Heart left ventricle (tissue), 16 donors: ENCODE measurements at regions not wholly inside any gene's neighbourhood (a gene's known extent, or its start where the extent isn't known, plus 50 kb on each side); places are given as distances from the start of the nearest gene placed in this dataset.

Experiments
- ATAC-seq, 4 donors: fragments of 200-7000 bp; cut with Tn5 transposase; one replicate each; pipeline ENCODE4 v1.9.1; 2020 to 2022; ENCODE audit warnings: moderate library complexity in 4 of 4, mild to moderate bottlenecking in 3 of 4, moderate number of reproducible peaks in 1 of 4
- DNase-seq, 5 donors: peaks; one replicate each; pipeline ENCODE4 v3.0.0-alpha.2; 2020
- H3K27ac ChIP-seq, 12 donors: fragments of 200-600 bp; sonication (generic) in 4 of 12; one replicate each; pipeline versions ENCODE4 v1.5.0 to v1.8.0; 2016 to 2022; ENCODE audit warnings: mild to moderate bottlenecking in 2 of 12
- H3K27me3 ChIP-seq, 9 donors: fragments of 200-600 bp; sonication (generic) in 2 of 9; one replicate each; pipeline versions ENCODE4 v1.5.1 to v1.8.0; 2016 to 2022; ENCODE audit warnings: mild to moderate bottlenecking in 3 of 9
- H3K36me3 ChIP-seq, 9 donors: fragments of 200-600 bp; sonication (generic) in 2 of 9; one replicate each; pipeline versions ENCODE4 v1.5.0 to v1.8.0; 2018 to 2022; ENCODE audit warnings: mild to moderate bottlenecking in 2 of 9
- H3K4me1 ChIP-seq, 12 donors: fragments of 200-600 bp; sonication (generic) in 4 of 12; one replicate each; pipeline versions ENCODE4 v1.5.0 to v1.8.0; 2016 to 2022; ENCODE audit warnings: mild to moderate bottlenecking in 3 of 12
- H3K4me3 ChIP-seq, 12 donors: fragments of 200-600 bp; sonication (generic) in 4 of 12; one replicate each; pipeline versions ENCODE4 v1.5.0 to v1.8.0; 2017 to 2022; ENCODE audit warnings: mild to moderate bottlenecking in 9 of 12, moderate library complexity in 4 of 12
- H3K9me3 ChIP-seq, 12 donors: fragments of 200-600 bp; sonication (generic) in 4 of 12; one replicate each; pipeline versions ENCODE4 v1.5.0 to v1.8.0; 2016 to 2022; ENCODE audit warnings: mild to moderate bottlenecking in 1 of 12
- POLR2A ChIP-seq, 2 donors: fragments of 450-650 bp; IDR thresholded peaks; one replicate each; pipeline ENCODE4 v1.6.1; 2017; ENCODE audit warnings: antibody characterized with exemption in 2 of 2, mild to moderate bottlenecking in 2 of 2, moderate library complexity in 2 of 2
- WGBS, 4 donors: extraction: QIAGEN DNeasy Blood & Tissue Kit in 2 of 4; methylation state at CpG; one replicate each; pipeline versions ENCODE4 v1.1.5 to v1.1.7; 2013 to 2018; 5-methylcytosine and 5-hydroxymethylcytosine counted together
- intact Hi-C, 10 donors: fragments of 100-400 bp; cut with DNase I; formaldehyde crosslinking; loops; one replicate each; pipeline versions ENCODE4 v1.11.1 to v1.14.2; 2022
- TF ChIP-seq, protein P1 (sequence below), 12 donors: fragments of 200-600 bp; sonication (generic) in 4 of 12; IDR thresholded peaks; one replicate each; pipeline versions ENCODE4 v1.5.0 to v1.8.0; 2018 to 2022; ENCODE audit warnings: antibody characterized with exemption in 12 of 12, mild to moderate bottlenecking in 5 of 12
- donor health status: ischemic (EF 13 %, LVEDD 7.1; RV severe dilation, severe dysfunction).
- donor health status: healthy with polysubstance abuse.
- donor health status: DM: no; HTN: yes; CAD: no.
- donor health status: DM: no; HTN: no; CAD: no.
- donor health status: ischemic (EF 25% LVEDD 6.9; RV normal size, moderate dysfunction).
- donor health status: ischemic (EF 25% LVEDD 5.7; RV mildly dilated, moderate dysfunction).
- donor health status: healthy.
- donor health status: DM: yes; HTN: yes; CAD: no.
- donor health status: ischemic (EF 35%, LVEDD 5.7; RV mildly dilated, moderate dysfunction).
- donor health status: nonischemic (EF 11% LVEDD 7.7; RV severe dilation, severe dysfunction).
- donor health status: DM: yes; HTN: yes; CAD: no.
- donor health status: PGD.
- donor health status: ischemic (EF 29% LVEDD 5.4; RV normal size, mild dysfunction).
- donor health status: nonischemic (EF 23%, LVEDD 6.1; RV moderate dilation, normal function).

GRCh38 chr1:222370913-222371675 is 176.8 kb downstream of the HHIPL2 start:
- no peaks in the 10 kb centered on the region for H3K27me3 ChIP-seq
- no peak overlapping the region for H3K27ac ChIP-seq
- DNase-seq (no peak), ATAC-seq (no peak)
- H3K36me3 ChIP-seq: no peaks in the 10 kb centered on the region
- TF ChIP-seq POLR2A (IDR thresholded peaks at IDR 0.05): no peak
- TF ChIP-seq, protein P1, sequence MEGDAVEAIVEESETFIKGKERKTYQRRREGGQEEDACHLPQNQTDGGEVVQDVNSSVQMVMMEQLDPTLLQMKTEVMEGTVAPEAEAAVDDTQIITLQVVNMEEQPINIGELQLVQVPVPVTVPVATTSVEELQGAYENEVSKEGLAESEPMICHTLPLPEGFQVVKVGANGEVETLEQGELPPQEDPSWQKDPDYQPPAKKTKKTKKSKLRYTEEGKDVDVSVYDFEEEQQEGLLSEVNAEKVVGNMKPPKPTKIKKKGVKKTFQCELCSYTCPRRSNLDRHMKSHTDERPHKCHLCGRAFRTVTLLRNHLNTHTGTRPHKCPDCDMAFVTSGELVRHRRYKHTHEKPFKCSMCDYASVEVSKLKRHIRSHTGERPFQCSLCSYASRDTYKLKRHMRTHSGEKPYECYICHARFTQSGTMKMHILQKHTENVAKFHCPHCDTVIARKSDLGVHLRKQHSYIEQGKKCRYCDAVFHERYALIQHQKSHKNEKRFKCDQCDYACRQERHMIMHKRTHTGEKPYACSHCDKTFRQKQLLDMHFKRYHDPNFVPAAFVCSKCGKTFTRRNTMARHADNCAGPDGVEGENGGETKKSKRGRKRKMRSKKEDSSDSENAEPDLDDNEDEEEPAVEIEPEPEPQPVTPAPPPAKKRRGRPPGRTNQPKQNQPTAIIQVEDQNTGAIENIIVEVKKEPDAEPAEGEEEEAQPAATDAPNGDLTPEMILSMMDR (IDR thresholded peaks at IDR 0.05): no peak
- no peak overlapping the region for H3K4me3 ChIP-seq
- intact Hi-C loops: no loop called here
- WGBS, 4 donors: 91 to 93% (median 92%) methylated on average over 7 of the region's 7 CpGs
- no peaks in the 10 kb centered on the region for H3K9me3 ChIP-seq
- no peaks in the 10 kb centered on the region for H3K4me1 ChIP-seq

- H3K27ac ChIP-seq: no peak overlapping the region
- TF ChIP-seq POLR2A (IDR thresholded peaks at IDR 0.05): no peak
- TF ChIP-seq, protein P1 (IDR thresholded peaks at IDR 0.05): no peak
- no peaks in the 10 kb centered on the region for H3K4me1 ChIP-seq
- no peak for ATAC-seq
- DNase-seq: no peak
- no peaks in the 10 kb centered on the region for H3K27me3 ChIP-seq
- no peaks in the 10 kb centered on the region for H3K9me3 ChIP-seq
- 80 to 93% (median 84%) methylated on average over 6 to 10 of the region's 10 CpGs for WGBS, 4 donors
- intact Hi-C loops: no loop called here
- no peaks in the 10 kb centered on the region for H3K36me3 ChIP-seq
- no peak overlapping the region for H3K4me3 ChIP-seq
These were observed 177.6 kb downstream of the HHIPL2 start for GRCh38 chr1:222370081-222370912.

GRCh38 chr1:222369148-222369547 is 178.8 kb downstream of the HHIPL2 start:
- no peaks in the 10 kb centered on the region for H3K36me3 ChIP-seq
- H3K27me3 ChIP-seq: no peaks in the 10 kb centered on the region
- 80 to 87% (median 84%) methylated on average over 12 of the region's 12 CpGs for WGBS, 4 donors
- no peak overlapping the region for H3K27ac ChIP-seq
- no peaks in the 10 kb centered on the region for H3K4me1 ChIP-seq
- DNase-seq (no peak), ATAC-seq (no peak)
- H3K9me3 ChIP-seq: no peaks in the 10 kb centered on the region
- intact Hi-C loops: no loop called here
- H3K4me3 ChIP-seq: no peak overlapping the region
- no peak for TF ChIP-seq POLR2A (IDR thresholded peaks at IDR 0.05)
- TF ChIP-seq, protein P1 (IDR thresholded peaks at IDR 0.05): no peak

GRCh38 chr1:222358100-222358499 is 189.8 kb downstream of the HHIPL2 start:
- 0 to 21% (median 10%) methylated on average over 1 of the region's 1 CpG for WGBS, 4 donors
- ATAC-seq (no peak), DNase-seq (no peak)
- Histone ChIP-seq H3K4me3 (no peak overlapping the region), H3K4me1 (no peaks in the 10 kb centered on the region), H3K36me3 (no peaks in the 10 kb centered on the region), H3K9me3 (peaks cover 0 to 14% (median 0%) of the 10 kb centered on the region in 12 donors), H3K27ac (no peak overlapping the region), H3K27me3 (no peaks in the 10 kb centered on the region)
- TF ChIP-seq, protein P1 (IDR thresholded peaks at IDR 0.05): no peak
- TF ChIP-seq POLR2A (IDR thresholded peaks at IDR 0.05): no peak
- intact Hi-C loops: no loop called here
